Testis (tissue), 2 donors: ENCODE measurements at regions not wholly inside any gene's neighbourhood (a gene's known extent, or its start where the extent isn't known, plus 50 kb on each side); places are given as distances from the start of the nearest gene placed in this dataset.
A peak's percentile ranks its signal among the peaks of the same experiment; 100 is the strongest.

Experiments
- DNase-seq: peaks from one replicate; pipeline ENCODE4 v3.0.0-alpha.2; 2019
- H3K27ac ChIP-seq, 2 donors: fragments of 200-600 bp; sonication (generic); one replicate each; pipeline ENCODE4 v1.5.1; 2019
- H3K27me3 ChIP-seq: fragments of 200-600 bp; sonication (generic); one replicate; pipeline ENCODE4 v1.5.1; 2019
- H3K36me3 ChIP-seq: fragments of 200-600 bp; sonication (generic); one replicate; pipeline ENCODE4 v1.5.1; 2017; ENCODE audit warnings: low read depth; ENCODE audit errors: missing control alignments
- H3K4me1 ChIP-seq: fragments of 200-600 bp; sonication (generic); one replicate; pipeline ENCODE4 v1.5.1; 2019
- H3K4me3 ChIP-seq, 2 donors: fragments of 200-600 bp; sonication (generic); one replicate each; pipeline ENCODE4 v1.5.1; 2017 to 2019
- H3K9me3 ChIP-seq: fragments of 200-600 bp; sonication (generic); one replicate; pipeline ENCODE4 v1.5.1; 2017
- CTCF ChIP-seq, 3 experiments: fragments of 450-650 bp in 2 of 3; fragments of 200-600 bp in 1 of 3; sonication (generic) in 1 of 3; IDR thresholded peaks; one replicate each; pipeline ENCODE4 v1.5.1; 2016 to 2019; ENCODE audit warnings: antibody characterized with exemption in 3 of 3, mild to moderate bottlenecking in 2 of 3, moderate library complexity in 1 of 3
- POLR2A ChIP-seq: fragments of 450-650 bp; IDR thresholded peaks from one replicate; pipeline ENCODE4 v1.6.1; 2017; ENCODE audit warnings: antibody characterized with exemption, mild to moderate bottlenecking, moderate library complexity
- WGBS, 2 donors: methylation state at CpG; one replicate each; pipeline ENCODE4 v1.1.5; 2018; 5-methylcytosine and 5-hydroxymethylcytosine counted together
- intact Hi-C: fragments of 100-400 bp; cut with DNase I; formaldehyde crosslinking; loops from one replicate; pipeline ENCODE4 v1.15.1; 2023; ENCODE audit warnings: low total_unique reads

- Histone ChIP-seq H3K9me3 (no peaks in the 10 kb centered on the region), H3K36me3 (no peaks in the 10 kb centered on the region), H3K4me1 (peaks cover 8% of the 10 kb centered on the region), H3K27ac (no peak overlapping the region), H3K4me3 (no peak overlapping the region), H3K27me3 (no peaks in the 10 kb centered on the region)
- DNase-seq, result no peak
- TF ChIP-seq CTCF (IDR thresholded peaks at IDR 0.05) (no peak), POLR2A (no peak)
- intact Hi-C loops, result no loop called here
- WGBS, 2 donors, result 66 to 73% methylated on average over 20 of the region's 20 CpGs
Observed at GRCh38 chr11:134466610-134467567, 54.8 kb upstream of the B3GAT1 start.

- Histone ChIP-seq H3K4me3 (no peak overlapping the region), H3K9me3 (no peaks in the 10 kb centered on the region), H3K4me1 (peaks cover 8% of the 10 kb centered on the region), H3K36me3 (no peaks in the 10 kb centered on the region), H3K27ac (no peak overlapping the region), H3K27me3 (no peaks in the 10 kb centered on the region)
- intact Hi-C loops, result no loop called here
- no peak for DNase-seq
- WGBS, 2 donors, result 6 to 15% methylated on average over 14 to 15 of the region's 15 CpGs
- TF ChIP-seq CTCF (IDR thresholded peaks at IDR 0.05) (no peak), POLR2A (no peak)
Observed at GRCh38 chr11:134466156-134466555, 54.1 kb upstream of the B3GAT1 start.

DNA sequence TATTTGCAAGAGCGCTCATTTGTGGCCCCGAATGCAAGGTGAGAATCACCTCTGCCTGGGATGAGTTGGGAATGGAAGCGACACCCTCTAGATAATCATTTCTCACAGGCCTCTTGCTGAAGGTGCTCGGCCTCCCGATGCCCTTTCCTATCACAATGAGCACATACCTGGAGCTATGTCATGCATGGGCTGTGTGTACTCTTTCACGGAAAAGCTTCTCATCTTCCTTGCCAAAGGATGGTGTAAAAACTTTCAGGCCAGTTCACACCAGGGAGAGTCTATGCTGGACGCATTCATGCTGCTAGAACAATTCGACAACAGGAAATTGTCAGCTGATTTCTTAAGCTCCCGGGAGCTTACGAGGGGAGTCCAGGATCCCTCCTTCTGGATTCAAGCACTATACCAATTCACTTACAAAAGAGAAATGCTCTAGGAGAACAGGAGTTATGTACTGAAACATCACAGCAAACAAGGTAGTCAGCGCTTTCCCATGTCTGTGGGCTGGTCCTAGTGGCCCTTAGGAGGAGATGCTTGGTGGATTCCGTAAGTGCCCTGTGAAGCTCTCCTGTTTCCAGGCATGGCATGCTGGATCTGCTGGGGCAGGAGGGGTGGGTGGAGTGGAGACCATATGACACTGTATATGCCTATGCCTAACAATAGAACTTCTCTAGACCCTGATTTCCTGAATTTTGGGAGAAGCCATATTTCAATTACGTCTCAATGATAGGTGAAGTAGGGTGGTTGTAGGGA, 53.1 kb upstream of the B3GAT1 start:
- no peaks in the 10 kb centered on the region for H3K9me3 ChIP-seq
- no peak for TF ChIP-seq POLR2A
- TF ChIP-seq CTCF (IDR thresholded peaks at IDR 0.05), result no peak
- no peak overlapping the region for H3K27ac ChIP-seq
- no peaks in the 10 kb centered on the region for H3K27me3 ChIP-seq
- 86 to 87% methylated on average over 12 to 13 of the region's 13 CpGs for WGBS, 2 donors
- intact Hi-C loops, result no loop called here
- H3K4me1 ChIP-seq, result peaks cover 8% of the 10 kb centered on the region
- no peaks in the 10 kb centered on the region for H3K36me3 ChIP-seq
- no peak overlapping the region for H3K4me3 ChIP-seq
- DNase-seq, result no peak

DNA sequence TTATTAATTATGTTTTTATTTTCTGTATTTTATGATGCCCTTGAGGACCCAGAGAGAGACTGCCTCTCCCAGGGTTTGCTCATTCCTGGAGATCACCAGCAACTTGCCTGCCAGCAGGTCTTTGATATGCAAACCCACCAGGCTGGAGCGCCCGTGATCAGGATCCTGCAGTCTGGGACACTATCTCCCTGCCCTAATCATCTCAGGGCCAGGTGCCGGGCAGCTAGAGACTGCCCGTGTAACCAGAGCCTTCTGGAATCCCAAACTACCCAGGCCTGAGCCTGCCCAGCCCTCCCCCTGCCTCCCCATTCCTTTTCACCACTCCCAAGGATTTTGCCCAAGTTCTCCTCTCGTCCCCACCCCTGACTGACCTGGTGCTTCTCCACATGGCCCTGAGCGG, 52.2 kb upstream of the B3GAT1 start:
- Histone ChIP-seq H3K4me3 (no peak overlapping the region), H3K27ac (no peak overlapping the region), H3K4me1 (peaks cover 8% of the 10 kb centered on the region), H3K9me3 (no peaks in the 10 kb centered on the region), H3K27me3 (no peaks in the 10 kb centered on the region), H3K36me3 (no peaks in the 10 kb centered on the region)
- 27 to 45% methylated on average over 6 of the region's 6 CpGs for WGBS, 2 donors
- intact Hi-C loops, result no loop called here
- peak; percentile 22 for DNase-seq
- no peak for TF ChIP-seq CTCF (IDR thresholded peaks at IDR 0.05)
- TF ChIP-seq POLR2A, result no peak
